PC-9 (cell line): ENCODE measurements at regions not wholly inside any gene's neighbourhood (a gene's known extent, or its start where the extent isn't known, plus 50 kb on each side); places are given as distances from the start of the nearest gene placed in this dataset.

Source experiments
- CTCF ChIP-seq: fragments of 200-600 bp; sonication (generic); conservative IDR thresholded peaks from 2 replicates; pipeline ENCODE4 v1.6.1; 2017; ENCODE audit warnings: mixed run types, antibody characterized with exemption, mild to moderate bottlenecking, moderate library complexity
- EZH2 ChIP-seq: fragments of 200-600 bp; sonication (generic); IDR thresholded peaks from 2 replicates; pipeline ENCODE4 v1.8.0; 2017; ENCODE audit warnings: antibody characterized with exemption, low read depth

GRCh38 chr6:165854863-165855593 lies 192.0 kb upstream of the PDE10A start:
- TF ChIP-seq CTCF, result no peak
- TF ChIP-seq EZH2, result no peak
